ENCODE measurements at regions not wholly inside any gene's neighbourhood (a gene's known extent, or its start where the extent isn't known, plus 50 kb on each side); places are given as distances from the start of the nearest gene placed in this dataset.
A peak's percentile ranks its signal among the peaks of the same experiment; 100 is the strongest.

DNA sequence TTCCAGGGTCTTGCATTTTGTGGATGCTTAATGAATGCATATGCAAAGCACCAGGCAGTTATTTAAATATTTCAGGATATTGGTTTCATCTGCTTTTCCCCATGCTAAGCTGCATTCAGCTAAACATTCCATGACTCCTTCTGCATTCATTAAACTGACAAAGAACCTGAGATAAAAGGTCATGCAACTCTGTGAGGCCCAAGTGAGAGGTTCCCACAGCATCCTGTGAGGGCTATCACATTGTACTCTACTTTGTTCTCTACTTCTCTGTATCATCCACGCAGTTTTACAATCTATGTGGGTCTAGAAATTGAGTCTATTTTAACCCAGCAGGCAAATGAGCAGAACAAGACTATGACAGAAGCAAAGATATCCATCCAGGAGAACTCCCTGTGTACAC lies 86.4 kb upstream of the PRSS16 start:
- no peaks in the 10 kb centered on the region for H3K9me3 ChIP-seq (ENCODE audit: low read depth)
- H3K36me3 ChIP-seq (ENCODE audit: low read depth) = no peaks in the 10 kb centered on the region
- H3F3A ChIP-seq (ENCODE audit: insufficient read depth) = peaks cover 24% of the 10 kb centered on the region
- H3K4me1 ChIP-seq (ENCODE audit: insufficient read depth) = 0 out of 2 replicates have a peak, but pooled peaks cover 2% of the 10 kb centered on the region
- H3K27ac ChIP-seq = no peak overlapping the region
- no peak overlapping the region for H3K4me2 ChIP-seq (ENCODE audit: unreplicated experiment)
- H2AFZ ChIP-seq = no peak overlapping the region
- TF ChIP-seq EZH2 (IDR thresholded peaks at IDR 0.05; ENCODE audit: insufficient read depth, poor library complexity, severe bottlenecking) (no peak), EZH2phosphoT487 (IDR thresholded peaks at IDR 0.05; ENCODE audit: insufficient read depth, low read depth) (no peak)
- no peaks in the 10 kb centered on the region for H3K9me2 ChIP-seq (ENCODE audit: insufficient read depth)
- no peak overlapping the region for H3K4me3 ChIP-seq
- no peak for DNase-seq
- 0% methylated on average over 1 of the region's 1 CpG for WGBS, 2 experiments (ENCODE audit: low coverage in 1 of 2, low lambda C conversion rate in 2 of 2, missing lambda C conversion rate in 2 of 2)
- no peaks in the 10 kb centered on the region for H3K79me2 ChIP-seq (ENCODE audit: insufficient read depth)
- no peaks in the 10 kb centered on the region for H4K20me1 ChIP-seq (ENCODE audit: insufficient read depth)
- in situ Hi-C loops (cut with MboI) = no loop called here
- H3K27me3 ChIP-seq (replicated peaks; ENCODE audit: insufficient read depth) = no peaks in the 10 kb centered on the region
- no peak overlapping the region for H3K9ac ChIP-seq

DNA sequence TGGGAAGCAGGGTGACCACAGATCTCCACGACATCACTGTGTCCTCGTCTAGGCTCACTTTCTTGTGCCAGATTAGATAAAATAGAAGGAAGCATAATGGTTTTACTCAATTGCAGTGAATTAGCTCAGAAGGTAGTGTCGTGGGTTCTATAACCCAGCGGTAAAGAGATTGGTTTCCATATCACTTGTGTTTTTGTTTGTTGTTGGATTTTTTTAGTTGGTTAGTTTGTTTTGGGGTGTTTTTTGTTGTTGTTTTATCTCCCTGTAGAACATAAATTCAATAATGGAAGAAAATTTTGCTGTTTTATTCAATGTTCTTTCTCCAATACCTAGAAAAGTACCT lies 85.9 kb upstream of the PRSS16 start:
- TF ChIP-seq EZH2phosphoT487 (IDR thresholded peaks at IDR 0.05; ENCODE audit: insufficient read depth, low read depth) (no peak), EZH2 (IDR thresholded peaks at IDR 0.05; ENCODE audit: insufficient read depth, poor library complexity, severe bottlenecking) (no peak)

GRCh38 chr6:27161946-27162603 lies 85.4 kb upstream of the PRSS16 start:
- Histone ChIP-seq H3K4me2 (ENCODE audit: unreplicated experiment) (peak overlapping the region; percentile 74), H3K4me3 (peak overlapping the region; percentile 38; the same call in 1 of the 2 replicates)
- WGBS, 2 experiments (ENCODE audit: low coverage in 1 of 2, low lambda C conversion rate in 2 of 2, missing lambda C conversion rate in 2 of 2) = 5 to 6% methylated on average over 9 of the region's 9 CpGs

More for the DNA sequence above, 85.9 kb upstream of the PRSS16 start:
- H3K4me1 ChIP-seq (ENCODE audit: insufficient read depth) = 0 out of 2 replicates have a peak, but pooled peaks cover 2% of the 10 kb centered on the region
- H3K9me3 ChIP-seq (ENCODE audit: low read depth) = no peaks in the 10 kb centered on the region
- H3K9me2 ChIP-seq (ENCODE audit: insufficient read depth) = no peaks in the 10 kb centered on the region
- DNase-seq = no peak
- H3K27ac ChIP-seq = no peak overlapping the region
- 45% methylated on average over 4 of the region's 4 CpGs for WGBS, 2 experiments (ENCODE audit: low coverage in 1 of 2, low lambda C conversion rate in 2 of 2, missing lambda C conversion rate in 2 of 2)
- no peak overlapping the region for H3K9ac ChIP-seq
- no peaks in the 10 kb centered on the region for H3K27me3 ChIP-seq (replicated peaks; ENCODE audit: insufficient read depth)
- no peaks in the 10 kb centered on the region for H3K79me2 ChIP-seq (ENCODE audit: insufficient read depth)
- H4K20me1 ChIP-seq (ENCODE audit: insufficient read depth) = no peaks in the 10 kb centered on the region
- no peak overlapping the region for H3K4me2 ChIP-seq (ENCODE audit: unreplicated experiment)
- no peaks in the 10 kb centered on the region for H3K36me3 ChIP-seq (ENCODE audit: low read depth)
- peaks cover 24% of the 10 kb centered on the region for H3F3A ChIP-seq (ENCODE audit: insufficient read depth)
- 0 out of 2 replicates have a peak overlapping the region, but pooled peaks have one; percentile 1 for H2AFZ ChIP-seq
- H3K4me3 ChIP-seq = no peak overlapping the region
- in situ Hi-C loops (cut with MboI) = no loop called here

GRCh38 chr6:27163834-27164233 lies 83.7 kb upstream of the PRSS16 start:
- no peak overlapping the region for H3K4me3 ChIP-seq
- no peaks in the 10 kb centered on the region for H4K20me1 ChIP-seq (ENCODE audit: insufficient read depth)
- H2AFZ ChIP-seq = no peak overlapping the region
- H3K36me3 ChIP-seq (ENCODE audit: low read depth) = no peaks in the 10 kb centered on the region
- no peaks in the 10 kb centered on the region for H3K79me2 ChIP-seq (ENCODE audit: insufficient read depth)
- no peaks in the 10 kb centered on the region for H3K9me2 ChIP-seq (ENCODE audit: insufficient read depth)
- H3K27me3 ChIP-seq (replicated peaks; ENCODE audit: insufficient read depth) = no peaks in the 10 kb centered on the region
- TF ChIP-seq EZH2phosphoT487 (IDR thresholded peaks at IDR 0.05; ENCODE audit: insufficient read depth, low read depth) (no peak), EZH2 (IDR thresholded peaks at IDR 0.05; ENCODE audit: insufficient read depth, poor library complexity, severe bottlenecking) (no peak)
- peaks cover 13% of the 10 kb centered on the region for H3K4me1 ChIP-seq (ENCODE audit: insufficient read depth)
- H3K9me3 ChIP-seq (ENCODE audit: low read depth) = no peaks in the 10 kb centered on the region
- no peak overlapping the region for H3K27ac ChIP-seq
- H3K9ac ChIP-seq = no peak overlapping the region
- DNase-seq = no peak
- no peak overlapping the region for H3K4me2 ChIP-seq (ENCODE audit: unreplicated experiment)
- peaks cover 33% of the 10 kb centered on the region for H3F3A ChIP-seq (ENCODE audit: insufficient read depth)
- in situ Hi-C loops (cut with MboI) = no loop called here

More at GRCh38 chr6:27161946-27162603, 85.4 kb upstream of the PRSS16 start:
- H3K9me3 ChIP-seq (ENCODE audit: low read depth) = no peaks in the 10 kb centered on the region
- H3K9ac ChIP-seq = no peak overlapping the region
- H2AFZ ChIP-seq = 0 out of 2 replicates have a peak overlapping the region, but pooled peaks have one; percentile 1
- H3K27me3 ChIP-seq (replicated peaks; ENCODE audit: insufficient read depth) = no peaks in the 10 kb centered on the region
- DNase-seq = peak; percentile 66
- H3F3A ChIP-seq (ENCODE audit: insufficient read depth) = peaks cover 24% of the 10 kb centered on the region
- TF ChIP-seq EZH2 (IDR thresholded peaks at IDR 0.05; ENCODE audit: insufficient read depth, poor library complexity, severe bottlenecking) (no peak), EZH2phosphoT487 (IDR thresholded peaks at IDR 0.05; ENCODE audit: insufficient read depth, low read depth) (no peak)
- no peaks in the 10 kb centered on the region for H3K79me2 ChIP-seq (ENCODE audit: insufficient read depth)
- in situ Hi-C loops (cut with MboI) = no loop called here
- no peaks in the 10 kb centered on the region for H3K36me3 ChIP-seq (ENCODE audit: low read depth)
- H3K4me1 ChIP-seq (ENCODE audit: insufficient read depth) = 0 out of 2 replicates have a peak, but pooled peaks cover 2% of the 10 kb centered on the region
- no peaks in the 10 kb centered on the region for H4K20me1 ChIP-seq (ENCODE audit: insufficient read depth)
- no peak overlapping the region for H3K27ac ChIP-seq
- H3K9me2 ChIP-seq (ENCODE audit: insufficient read depth) = no peaks in the 10 kb centered on the region

Data from GM23248 (cell line).